Stimulated activated CD8-positive, alpha-beta memory T cell treated with anti-CD3 and anti-CD28 coated beads, Interleukin-15, amount 100 ng/mL, for 24 hours (primary cell): ENCODE measurements at regions not wholly inside any gene's neighbourhood (a gene's known extent, or its start where the extent isn't known, plus 50 kb on each side); places are given as distances from the start of the nearest gene placed in this dataset.
"Not testable (repeated sequence)": the region's sequence is repeated elsewhere in the genome, so short reads cannot be mapped to it uniquely, and the experiment has no call there.

ENCODE experiments used
- DNase-seq: peaks from one replicate; pipeline ENCODE4 v3.0.0-alpha.2; 2020; ENCODE audit warnings: low read depth

GRCh38 chr7:66458991-66459390 lies 169.7 kb upstream of the KCTD7 start:
- not testable (repeated sequence) for DNase-seq

GRCh38 chr7:66459783-66460413 lies 168.8 kb upstream of the KCTD7 start:
- not testable (repeated sequence) for DNase-seq

- DNase-seq: no peak
Measured at GRCh38 chr7:66460921-66461361, 167.7 kb upstream of the KCTD7 start.

- not testable (repeated sequence) for DNase-seq
Measured at GRCh38 chr7:66461397-66461796, 167.3 kb upstream of the KCTD7 start.

GRCh38 chr7:66462831-66463230 lies 165.8 kb upstream of the KCTD7 start:
- not testable (repeated sequence) for DNase-seq

- no peak for DNase-seq
Measured at GRCh38 chr7:66464059-66464458, 164.6 kb upstream of the KCTD7 start.

GRCh38 chr7:66466081-66466600 lies 162.5 kb upstream of the KCTD7 start:
- DNase-seq: no peak

- DNase-seq: no peak
Measured at GRCh38 chr7:66467887-66468286, 160.8 kb upstream of the KCTD7 start.

GRCh38 chr7:66473064-66473463 lies 155.6 kb upstream of the KCTD7 start:
- not testable (repeated sequence) for DNase-seq

- no peak for DNase-seq
Measured at GRCh38 chr7:66474441-66474840, 154.2 kb upstream of the KCTD7 start.

GRCh38 chr7:66476056-66476455 lies 152.6 kb upstream of the KCTD7 start:
- DNase-seq: not testable (repeated sequence)

- DNase-seq: not testable (repeated sequence)
Measured at GRCh38 chr7:66477822-66478397, 150.8 kb upstream of the KCTD7 start.

GRCh38 chr7:66481229-66481628 lies 147.5 kb upstream of the KCTD7 start:
- DNase-seq: not testable (repeated sequence)

GRCh38 chr7:66489065-66489464 lies 139.6 kb upstream of the KCTD7 start:
- not testable (repeated sequence) for DNase-seq

- DNase-seq: not testable (repeated sequence)
Measured at GRCh38 chr7:66489741-66490140, 138.9 kb upstream of the KCTD7 start.

- not testable (repeated sequence) for DNase-seq
Measured at GRCh38 chr7:66490979-66491378, 137.7 kb upstream of the KCTD7 start.

GRCh38 chr7:66492405-66492804 lies 136.3 kb upstream of the KCTD7 start:
- DNase-seq: not testable (repeated sequence)

GRCh38 chr7:66493235-66494205 lies 135.2 kb upstream of the KCTD7 start:
- DNase-seq: peak; percentile 94

- DNase-seq: no peak
Measured at GRCh38 chr7:66497346-66497745, 131.3 kb upstream of the KCTD7 start.

GRCh38 chr7:66500087-66500486 lies 128.6 kb upstream of the KCTD7 start:
- no peak for DNase-seq

- no peak for DNase-seq
Measured at GRCh38 chr7:66502230-66503035, 126.2 kb upstream of the KCTD7 start.

- no peak for DNase-seq
Measured at GRCh38 chr7:66503036-66503370, 125.7 kb upstream of the KCTD7 start.
